K562 (cell line): ENCODE measurements at regions not wholly inside any gene's neighbourhood (a gene's known extent, or its start where the extent isn't known, plus 50 kb on each side); places are given as distances from the start of the nearest gene placed in this dataset.

ENCODE experiments used
- ATAC-seq: fragments of 200-7000 bp; cut with Tn5 transposase; 3 replicates; pipeline ENCODE4 v1.9.1; 2020; ENCODE audit warnings: moderate library complexity
- BruUV-seq: library from RNA; stranded (reverse); fragments of 400-500 nt; replicated peaks from 2 replicates; lab custom pipeline; 2021; lab: Mats Ljungman, UMichigan
- CTCF ChIA-PET: fragments of 300-600 bp; formaldehyde crosslinking; extraction: SDS; loops from one replicate; lab custom pipeline; 2021; ENCODE audit warnings: low intra/inter-chr PET ratio; lab: Yijun Ruan, JAX
- POLR2A ChIA-PET: fragments of 300-600, 350-650 bp; sonication (Branson Sonifier 250); formaldehyde crosslinking; extraction: SDS; loops from one replicate; lab custom pipeline; 2021; ENCODE audit warnings: antibody characterized with exemption, inconsistent platforms; lab: Yijun Ruan, JAX
- DNase-seq, 4 experiments: peaks; one replicate each; pipeline versions ENCODE4 v3.0.0 to v3.0.0-alpha.2; 2011 to 2018; ENCODE audit warnings: low spot score in 3 of 4, mixed read lengths in 3 of 4; ENCODE audit errors: extremely low read depth in 1 of 4
- FAIRE-seq: peaks from 2 replicates; lab custom pipeline; 2011; peaks lifted over from hg19 to GRCh38; lab: Jason Lieb, UNC
- H2AFZ ChIP-seq: 2 replicates; pipeline ENCODE4 v1.6.0; 2011; ENCODE audit warnings: low read depth, low read length, control low read depth, inconsistent platforms
- H3K27ac ChIP-seq: fragments of 200-600 bp; 3 replicates; pipeline ENCODE4 v1.8.0; 2011; ENCODE audit warnings: low read depth, mild to moderate bottlenecking, control low read depth, inconsistent platforms, low read length, moderate library complexity, mixed read lengths; ENCODE audit errors: extremely low read depth
- H3K27me3 ChIP-seq, 2 experiments: fragments of 300-600 bp in 1 of 2; 2 replicates in 1 of 2; 3 replicates in 1 of 2; pipeline versions ENCODE4 v1.6.0 to v1.8.0; 2011; ENCODE audit warnings: inconsistent platforms in 2 of 2, low read length in 2 of 2, mild to moderate bottlenecking in 1 of 2, mixed read lengths in 1 of 2, moderate library complexity in 1 of 2; ENCODE audit not compliant: control insufficient read depth in 2 of 2, insufficient read depth in 2 of 2
- H3K36me3 ChIP-seq: fragments of 300-600 bp; 3 replicates; pipeline ENCODE4 v1.8.0; 2011; ENCODE audit warnings: mild to moderate bottlenecking, low read length, inconsistent platforms; ENCODE audit not compliant: control insufficient read depth, insufficient read depth
- H3K4me1 ChIP-seq, 2 experiments: fragments of 200-600 bp in 1 of 2; replicated peaks in 1 of 2; 2 replicates in 1 of 2; 3 replicates in 1 of 2; pipeline versions ENCODE4 v1.5.1 to v1.8.0; 2011; ENCODE audit warnings: inconsistent platforms in 2 of 2, low read length in 2 of 2, mild to moderate bottlenecking in 1 of 2, mixed read lengths in 1 of 2, moderate library complexity in 1 of 2; ENCODE audit not compliant: control insufficient read depth in 2 of 2, insufficient read depth in 2 of 2
- H3K4me2 ChIP-seq: 2 replicates; pipeline ENCODE4 v1.6.1; 2011; ENCODE audit warnings: low read length, control low read depth, inconsistent platforms, mixed read lengths; ENCODE audit not compliant: insufficient read depth
- H3K4me3 ChIP-seq: fragments of 200-600 bp; sonication (generic), shearing (Covaris generic); 2 replicates; pipeline ENCODE4 v1.5.1; 2016; ENCODE audit warnings: control low read depth, inconsistent platforms
- H3K79me2 ChIP-seq: fragments of 200-600 bp; 3 replicates; pipeline ENCODE4 v1.8.0; 2011; ENCODE audit warnings: low read length, inconsistent platforms; ENCODE audit not compliant: control insufficient read depth, insufficient read depth
- H3K9ac ChIP-seq, 2 experiments: 2 replicates each; pipeline versions ENCODE4 v1.6.0 to v1.6.1; 2011; ENCODE audit warnings: low read depth in 2 of 2, low read length in 2 of 2, control low read depth in 1 of 2, inconsistent platforms in 1 of 2, mild to moderate bottlenecking in 1 of 2, mixed read lengths in 1 of 2; ENCODE audit not compliant: insufficient read depth in 1 of 2
- H3K9me1 ChIP-seq: one replicate; pipeline ENCODE4 v1.6.0; 2011; ENCODE audit warnings: inconsistent platforms, mild to moderate bottlenecking, low read length, moderate library complexity; ENCODE audit not compliant: control insufficient read depth, insufficient read depth
- H3K9me3 ChIP-seq: replicated peaks from 2 replicates; pipeline ENCODE4 v1.5.1; 2011; ENCODE audit warnings: low read depth, low read length, inconsistent platforms; ENCODE audit not compliant: control insufficient read depth, insufficient read depth
- H4K20me1 ChIP-seq: replicated peaks from 2 replicates; pipeline ENCODE4 v1.6.1; 2011; ENCODE audit warnings: low read length, inconsistent platforms, mixed read lengths; ENCODE audit not compliant: control insufficient read depth, insufficient read depth
- CEBPG ChIP-seq, 3 experiments: fragments of 200-800 bp in 1 of 3; sonication (Bioruptor generic) in 1 of 3; sonication (generic) in 1 of 3; formaldehyde crosslinking in 1 of 3; IDR thresholded peaks in 2 of 3; conservative IDR thresholded peaks in 1 of 3; 2 replicates each; pipeline versions ENCODE4 v1.6.1 to v1.8.0; 2016 to 2022; ENCODE audit warnings: missing compliant biosample characterization in 2 of 3, missing genetic modification characterization in 2 of 3, mild to moderate bottlenecking in 1 of 3, missing genetic modification reagents in 1 of 3
- CREB3 ChIP-seq: fragments of 450-650 bp; conservative IDR thresholded peaks from 2 replicates; pipeline ENCODE4 v1.6.1; 2016; ENCODE audit warnings: missing genetic modification characterization, low read depth, mild to moderate bottlenecking, missing compliant biosample characterization, moderate library complexity
- CSDE1 ChIP-seq, 2 experiments: fragments of 450-650 bp; IDR thresholded peaks; 2 replicates each; pipeline ENCODE4 v1.6.1; 2016; ENCODE audit warnings: mild to moderate bottlenecking in 1 of 2
- ESRRB ChIP-seq: fragments of 250-450 bp; sonication (Bioruptor Pico); IDR thresholded peaks from 2 replicates; pipeline ENCODE4 v1.5.0; 2020; ENCODE audit warnings: mild to moderate bottlenecking, moderate library complexity, borderline replicate concordance
- ETS2 ChIP-seq: IDR thresholded peaks from 2 replicates; pipeline ENCODE4 v1.6.1; 2016; ENCODE audit warnings: borderline replicate concordance, missing genetic modification characterization, mild to moderate bottlenecking, moderate library complexity, missing compliant biosample characterization; ENCODE audit not compliant: poor library complexity, severe bottlenecking
- HLTF ChIP-seq: fragments of 450-650 bp; IDR thresholded peaks from 2 replicates; pipeline ENCODE4 v1.6.1; 2016
- KAT7 ChIP-seq: sonication (generic); formaldehyde crosslinking; IDR thresholded peaks from 2 replicates; pipeline ENCODE4 v1.8.0; 2022; ENCODE audit warnings: missing genetic modification reagents, mild to moderate bottlenecking, borderline replicate concordance
- KDM5B ChIP-seq: fragments of 200-600 bp; sonication (generic); IDR thresholded peaks from 2 replicates; pipeline ENCODE4 v1.6.1; 2012; ENCODE audit warnings: low read depth, mild to moderate bottlenecking, moderate library complexity, low read length, control low read depth, inconsistent platforms; ENCODE audit not compliant: insufficient replicate concordance
- MAFK ChIP-seq: IDR thresholded peaks from 2 replicates; pipeline ENCODE4 v1.6.1; 2011; ENCODE audit warnings: low read length, improper control_type of control experiment
- SLC30A9 ChIP-seq: fragments of 250-450 bp; sonication (Bioruptor Pico); IDR thresholded peaks from 2 replicates; pipeline ENCODE4 v1.8.0; 2022; ENCODE audit warnings: mild to moderate bottlenecking, moderate library complexity
- SMARCA5 ChIP-seq: fragments of 450-650 bp; IDR thresholded peaks from 2 replicates; pipeline ENCODE4 v1.6.1; 2016
- SOX6 ChIP-seq: fragments of 450-650 bp; IDR thresholded peaks from 2 replicates; pipeline ENCODE4 v1.6.1; 2014; ENCODE audit warnings: mild to moderate bottlenecking
- STAT5A ChIP-seq: IDR thresholded peaks from 2 replicates; pipeline ENCODE4 v1.6.1; 2012; ENCODE audit warnings: low read length, inconsistent platforms, borderline replicate concordance
- U2AF2 ChIP-seq: fragments of 200-400 bp; formaldehyde crosslinking; optimal IDR thresholded peaks from 2 replicates; pipeline ENCODE3; 2017; ENCODE audit warnings: low read depth, mild to moderate bottlenecking, low read length
- ZBTB7A ChIP-seq: IDR thresholded peaks from 2 replicates; pipeline ENCODE4 v1.6.1; 2011; ENCODE audit warnings: low read depth, mild to moderate bottlenecking, low read length, moderate library complexity, borderline replicate concordance; ENCODE audit not compliant: control insufficient read depth
- ZNF311 ChIP-seq: fragments of 250-450 bp; sonication (Bioruptor Pico); IDR thresholded peaks from 2 replicates; pipeline ENCODE4 v1.4.0; 2020; ENCODE audit warnings: mild to moderate bottlenecking, moderate library complexity
- ZNF76 ChIP-seq: fragments of 250-450 bp; sonication (Bioruptor Pico); IDR thresholded peaks from 2 replicates; pipeline ENCODE4 v1.4.0; 2020; ENCODE audit warnings: mild to moderate bottlenecking, moderate library complexity, borderline replicate concordance
- ZSCAN29 ChIP-seq: fragments of 450-650 bp; IDR thresholded peaks from 2 replicates; pipeline ENCODE4 v1.6.1; 2017
- WGBS: fragments of 100-300 bp; shearing (Covaris generic); methylation state at CpG from one replicate; pipeline ENCODE4 v1.1.6; 2016; ENCODE audit warnings: low coverage, mixed read lengths; ENCODE audit not compliant: insufficient coverage; ENCODE audit errors: missing lambda C conversion rate; 5-methylcytosine and 5-hydroxymethylcytosine counted together
- in situ Hi-C: fragments of 300-500 bp; cut with MboI; formaldehyde crosslinking; loops from 4 replicates; pipeline ENCODE4 v1.15.0; 2018; ENCODE audit warnings: inconsistent platforms, mixed read lengths
- intact Hi-C: fragments of 100-400 bp; cut with micrococcal nuclease; formaldehyde crosslinking; loops from 2 replicates; pipeline ENCODE4 v1.14.2; 2022

GRCh38 chr5:60403343-60404006, 296.5 kb downstream of the DEPDC1B start:
- in situ Hi-C loops, result no loop called here
- CTCF ChIA-PET, result no interaction called here

More at GRCh38 chr5:60403343-60404006, 296.5 kb downstream of the DEPDC1B start:
- FAIRE-seq (no peak), DNase-seq (no peak), ATAC-seq (no peak)
- Histone ChIP-seq H3K27ac (no peak overlapping the region), H3K9me3 (no peaks in the 10 kb centered on the region), H3K79me2 (no peaks in the 10 kb centered on the region), H3K4me3 (no peak overlapping the region), H3K27me3 (no peaks in the 10 kb centered on the region), H3K36me3 (no peaks in the 10 kb centered on the region), H2AFZ (no peak overlapping the region), H3K4me1 (no peaks in the 10 kb centered on the region), H3K4me2 (no peak overlapping the region), H3K9ac (no peak overlapping the region), H3K9me1 (no peaks in the 10 kb centered on the region), H4K20me1 (no peaks in the 10 kb centered on the region)
- TF ChIP-seq CREB3 (tag) (no peak), ZBTB7A (no peak), ZNF311 (CRISPR knock-in tag) (no peak), CEBPG (CRISPR knock-in tag; IDR thresholded peaks at IDR 0.05) (no peak), CEBPG (tag; conservative IDR thresholded peaks at IDR 0.05 in 1 of 2, IDR thresholded peaks at IDR 0.05 in 1 of 2) (no peak), CSDE1 (IDR thresholded peaks at IDR 0.05) (no peak), SOX6 (no peak), ZNF76 (CRISPR knock-in tag) (no peak), SLC30A9 (CRISPR knock-in tag) (no peak), MAFK (no peak), SMARCA5 (no peak), STAT5A (no peak), ETS2 (no peak), KAT7 (CRISPR knock-in tag) (no peak), HLTF (no peak), ESRRB (no peak), KDM5B (no peak), U2AF2 (no peak), ZSCAN29 (no peak)
- WGBS, result 7% methylated on average over 1 of the region's 1 CpG
- intact Hi-C loops, result no loop called here
- POLR2A ChIA-PET, result no interaction called here
- BruUV-seq, result no TSS peak
